GM21825 (cell line): ENCODE measurements at regions not wholly inside any gene's neighbourhood (a gene's known extent, or its start where the extent isn't known, plus 50 kb on each side); places are given as distances from the start of the nearest gene placed in this dataset.

Experiments used
- ATAC-seq: cut with Tn5 transposase; IDR thresholded peaks from one replicate; pipeline ENCODE4 v1.9.1; 2021; ENCODE audit warnings: mild to moderate bottlenecking, moderate library complexity; ENCODE audit not compliant: unreplicated experiment

GRCh38 chr5:3883040-3883439 lies 287.4 kb downstream of the IRX1 start:
- ATAC-seq = no peak

GRCh38 chr5:3886524-3887451 lies 291.2 kb downstream of the IRX1 start:
- ATAC-seq = no peak

GRCh38 chr5:3888310-3888709 lies 292.7 kb downstream of the IRX1 start:
- no peak for ATAC-seq

GRCh38 chr5:3889412-3890142 lies 293.9 kb downstream of the IRX1 start:
- no peak for ATAC-seq

DNA sequence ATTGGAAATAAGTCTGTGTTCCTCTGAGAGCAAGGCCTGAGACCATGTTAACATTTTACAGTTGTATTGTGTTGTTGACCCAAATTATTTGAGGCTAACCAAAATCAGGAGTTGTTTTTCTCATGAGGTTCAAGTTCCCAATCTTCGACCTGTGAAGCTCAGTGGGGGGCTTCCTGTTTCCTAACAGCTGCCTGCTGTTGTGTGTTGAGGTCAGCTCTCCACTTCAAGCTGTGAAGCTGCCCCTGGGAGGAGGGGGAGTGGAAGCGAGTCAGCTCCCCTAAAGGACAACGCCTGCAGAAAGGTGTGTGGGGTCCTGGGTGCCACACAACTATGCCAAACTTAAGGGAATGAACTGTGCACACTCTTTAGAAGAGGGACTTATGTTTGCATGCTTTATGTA lies 295.5 kb downstream of the IRX1 start:
- ATAC-seq = no peak

- no peak for ATAC-seq
These were observed 297.9 kb downstream of the IRX1 start for GRCh38 chr5:3893527-3893926.

DNA sequence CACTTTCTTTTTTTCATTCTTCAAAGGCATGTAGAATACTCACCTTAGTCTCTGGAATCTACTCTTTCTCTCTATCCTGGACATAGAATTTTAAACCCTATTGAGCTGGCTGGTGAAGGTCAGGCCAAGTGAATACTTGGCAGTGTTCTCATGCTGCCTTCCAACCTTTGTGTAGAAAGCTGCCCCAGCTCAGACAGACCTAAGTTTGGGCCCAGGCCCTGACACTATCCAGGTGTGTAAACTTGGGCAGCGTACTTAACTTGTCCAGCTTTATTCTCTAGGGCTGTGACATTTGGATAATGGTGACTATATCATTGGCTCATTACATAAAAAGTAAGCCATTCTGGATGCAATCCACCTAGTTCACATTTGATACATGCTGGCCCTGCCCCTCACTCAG lies 298.3 kb downstream of the IRX1 start:
- ATAC-seq = no peak

DNA sequence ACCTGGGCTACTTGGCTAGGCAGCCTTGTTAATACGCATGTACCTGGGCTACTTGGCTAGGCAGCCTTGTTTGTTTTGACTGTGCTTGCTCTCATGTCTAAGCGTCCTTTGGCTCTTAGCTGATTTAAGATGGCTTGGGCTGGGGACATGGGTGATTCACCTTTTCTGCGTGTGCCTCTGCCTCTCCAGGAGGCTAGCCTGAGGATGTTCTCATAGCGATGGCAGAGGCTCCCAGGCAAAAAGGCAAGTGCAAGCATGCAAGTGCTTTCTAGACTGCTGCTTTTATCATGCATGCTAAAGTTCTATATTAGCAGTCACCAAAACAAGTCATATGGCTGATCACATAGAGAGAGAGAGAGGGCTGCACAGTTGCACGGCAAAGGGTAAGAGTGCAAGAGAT lies 300.5 kb downstream of the IRX1 start:
- ATAC-seq = no peak

- no peak for ATAC-seq
These were observed 303.5 kb downstream of the IRX1 start for GRCh38 chr5:3899093-3899492.

GRCh38 chr5:3904584-3904983 lies 309.0 kb downstream of the IRX1 start:
- no peak for ATAC-seq

DNA sequence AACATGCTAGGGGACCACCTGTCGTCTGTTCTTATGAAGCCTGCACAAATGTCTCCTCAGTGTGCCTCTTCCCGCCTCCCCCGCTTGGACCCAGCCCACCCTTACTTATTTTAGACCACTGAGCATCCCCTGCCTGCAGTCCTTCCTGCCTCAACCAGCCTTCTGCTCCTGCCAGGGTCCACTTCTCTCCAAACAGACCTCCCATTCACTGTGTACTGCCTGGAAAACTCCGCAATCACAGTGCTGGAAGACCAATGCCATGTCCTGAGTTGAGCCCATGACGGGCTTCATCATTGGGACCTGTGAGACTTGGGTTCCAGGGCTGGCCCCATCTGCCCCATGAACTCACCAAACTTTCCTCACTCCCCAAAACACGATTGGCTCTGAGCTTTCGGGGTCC lies 309.4 kb downstream of the IRX1 start:
- no peak for ATAC-seq

- no peak for ATAC-seq
These were observed 309.9 kb downstream of the IRX1 start for GRCh38 chr5:3905521-3905920.

- no peak for ATAC-seq
These were observed 315.5 kb downstream of the IRX1 start for GRCh38 chr5:3911111-3911510.

DNA sequence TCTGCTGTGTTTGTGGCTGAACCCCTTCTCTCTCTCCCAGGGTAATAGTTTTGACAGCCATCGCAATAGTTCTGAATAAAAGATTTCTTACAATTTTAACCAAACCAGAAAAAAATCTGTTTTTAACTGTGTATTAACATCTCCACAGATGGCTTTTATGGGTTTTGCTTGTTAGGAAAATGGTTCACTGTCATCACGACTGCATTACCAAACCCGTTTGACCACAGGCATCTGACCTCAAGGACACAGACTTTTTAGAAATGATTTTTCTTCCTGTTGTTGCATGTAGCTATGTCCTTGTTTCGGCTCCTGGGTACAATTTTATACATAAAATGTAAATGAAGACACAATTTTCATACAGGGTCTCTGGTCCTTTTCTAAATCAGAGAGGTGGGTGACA lies 316.1 kb downstream of the IRX1 start:
- no peak for ATAC-seq

DNA sequence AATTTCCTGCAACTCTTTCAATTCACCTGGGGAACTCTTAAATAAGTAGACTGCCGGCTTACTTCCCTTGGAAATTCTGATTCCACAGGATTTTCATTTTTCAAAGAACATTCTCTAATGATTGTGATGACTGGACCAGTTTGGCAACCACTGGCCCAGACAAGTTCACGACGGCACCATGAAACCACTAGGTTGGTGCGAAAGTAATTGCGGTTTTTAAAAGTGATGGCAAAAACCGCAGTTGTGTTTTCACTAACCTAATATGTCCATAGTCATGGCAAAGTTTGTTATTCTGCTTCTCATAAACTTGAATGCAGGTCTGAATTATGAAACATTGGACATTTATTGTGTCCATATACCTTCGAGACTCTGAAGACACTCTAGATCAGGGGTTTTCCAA lies 317.2 kb downstream of the IRX1 start:
- no peak for ATAC-seq

GRCh38 chr5:3913279-3913678 lies 317.6 kb downstream of the IRX1 start:
- no peak for ATAC-seq

- ATAC-seq = no peak
These were observed 329.4 kb downstream of the IRX1 start for GRCh38 chr5:3925022-3925421.

- ATAC-seq = no peak
These were observed 330.3 kb downstream of the IRX1 start for GRCh38 chr5:3925935-3926334.

DNA sequence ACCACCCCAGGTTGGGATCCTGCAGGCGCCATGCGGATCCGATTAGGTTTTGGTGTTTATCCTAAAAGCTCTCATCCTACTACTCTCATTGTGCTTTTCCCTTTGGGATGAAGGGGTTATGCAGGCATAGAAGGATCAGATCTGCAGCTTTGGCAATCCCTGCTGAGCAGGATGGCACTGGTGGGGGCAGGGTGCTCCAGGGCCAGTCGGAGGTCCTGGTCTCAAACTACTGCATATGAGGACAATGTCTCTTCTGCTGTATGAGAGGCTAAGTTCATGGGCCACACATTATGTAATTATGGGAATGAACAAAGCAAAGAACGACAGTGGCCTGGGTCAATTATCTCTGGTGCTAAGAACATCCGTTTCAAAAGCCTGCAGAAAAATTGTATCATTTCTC lies 334.2 kb downstream of the IRX1 start:
- no peak for ATAC-seq

DNA sequence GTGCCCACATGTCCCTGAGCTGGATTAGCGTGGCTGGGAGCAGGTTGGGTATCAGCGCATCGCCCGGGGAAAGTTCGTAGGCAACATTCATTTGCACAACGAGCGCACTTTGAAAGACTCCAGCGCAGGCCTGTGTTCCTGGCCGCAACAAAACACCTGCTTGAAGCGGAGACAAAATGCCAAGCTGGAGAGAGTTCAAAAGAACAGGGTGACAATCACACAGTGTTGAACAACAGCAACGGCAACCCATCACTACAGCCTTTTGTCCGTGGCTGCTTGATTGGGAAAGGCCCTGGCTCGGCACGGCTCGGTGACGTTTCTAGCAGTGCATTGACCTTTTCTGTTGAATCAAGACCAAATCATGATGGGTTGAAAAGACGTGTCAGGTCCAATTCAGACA lies 336.3 kb downstream of the IRX1 start:
- no peak for ATAC-seq

DNA sequence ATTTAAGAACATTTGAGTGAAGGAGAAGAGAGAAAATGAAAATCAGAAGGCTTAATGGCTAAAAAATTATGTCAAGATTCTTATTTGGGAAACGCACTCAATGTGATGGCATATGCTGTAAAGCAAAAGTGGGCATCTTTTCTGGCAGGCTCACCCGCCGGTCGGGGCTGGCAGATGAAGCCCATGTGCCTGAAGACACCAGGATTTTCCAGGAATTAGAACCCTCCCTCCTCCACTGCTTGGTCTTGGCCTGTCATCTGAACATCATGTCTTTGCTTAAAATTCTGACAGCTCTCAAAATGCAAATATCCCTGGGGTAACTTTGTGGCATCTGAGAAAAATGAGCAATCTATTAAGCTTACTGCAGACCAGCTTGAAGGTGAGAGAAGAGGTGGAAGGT lies 337.9 kb downstream of the IRX1 start:
- no peak for ATAC-seq

DNA sequence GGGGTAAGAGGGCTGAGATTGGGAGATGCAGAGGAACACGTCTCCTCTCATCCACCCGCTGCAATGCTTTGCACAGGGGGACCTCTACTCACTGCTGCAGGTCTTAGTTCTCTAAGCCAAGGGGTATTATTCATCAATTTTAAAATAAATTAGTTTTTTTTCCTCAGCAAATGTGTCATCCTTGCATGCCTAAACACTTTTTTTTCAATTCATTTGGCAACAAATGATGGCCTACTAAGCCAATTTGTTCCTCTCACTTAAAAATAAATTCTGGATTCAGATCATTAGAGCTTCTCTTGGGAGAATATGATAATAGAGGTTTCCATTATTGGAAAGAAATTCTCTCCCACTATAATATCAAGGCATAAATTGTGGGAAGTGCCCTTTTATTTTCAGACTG lies 338.3 kb downstream of the IRX1 start:
- ATAC-seq = no peak
